GM19351 (cell line): ENCODE measurements at regions not wholly inside any gene's neighbourhood (a gene's known extent, or its start where the extent isn't known, plus 50 kb on each side); places are given as distances from the start of the nearest gene placed in this dataset.

Experiments used
- ATAC-seq: cut with Tn5 transposase; IDR thresholded peaks from one replicate; pipeline ENCODE4 v1.9.1; 2021; ENCODE audit warnings: mild to moderate bottlenecking, moderate library complexity; ENCODE audit not compliant: unreplicated experiment

GRCh38 chr12:114981036-114981435 is 297.1 kb upstream of the TBX3 start:
- ATAC-seq: no peak

GRCh38 chr12:114976959-114977358 is 293.0 kb upstream of the TBX3 start:
- no peak for ATAC-seq

GRCh38 chr12:114976372-114976771 is 292.4 kb upstream of the TBX3 start:
- no peak for ATAC-seq

GRCh38 chr12:114975640-114976310 is 291.8 kb upstream of the TBX3 start:
- no peak for ATAC-seq

GRCh38 chr12:114974826-114975639 is 291.1 kb upstream of the TBX3 start:
- ATAC-seq: no peak

GRCh38 chr12:114974333-114974732 is 290.4 kb upstream of the TBX3 start:
- no peak for ATAC-seq

- ATAC-seq: no peak
Observed at GRCh38 chr12:114968727-114969126, 284.8 kb upstream of the TBX3 start.

GRCh38 chr12:114967151-114967550 is 283.2 kb upstream of the TBX3 start:
- no peak for ATAC-seq

- ATAC-seq: no peak
Observed at GRCh38 chr12:114964841-114965240, 280.9 kb upstream of the TBX3 start.

- ATAC-seq: no peak
Observed at GRCh38 chr12:114963846-114964245, 279.9 kb upstream of the TBX3 start.

- ATAC-seq: no peak
Observed at GRCh38 chr12:114961491-114961890, 277.5 kb upstream of the TBX3 start.

- no peak for ATAC-seq
Observed at GRCh38 chr12:114958538-114958937, 274.6 kb upstream of the TBX3 start.

- ATAC-seq: no peak
Observed at GRCh38 chr12:114957225-114957624, 273.2 kb upstream of the TBX3 start.

- ATAC-seq: no peak
Observed at GRCh38 chr12:114955414-114956014, 271.5 kb upstream of the TBX3 start.

GRCh38 chr12:114954511-114955055 is 270.6 kb upstream of the TBX3 start:
- no peak for ATAC-seq

GRCh38 chr12:114952573-114953271 is 268.7 kb upstream of the TBX3 start:
- ATAC-seq: no peak

GRCh38 chr12:114949058-114949820 is 265.3 kb upstream of the TBX3 start:
- ATAC-seq: no peak

GRCh38 chr12:114945351-114945750 is 261.4 kb upstream of the TBX3 start:
- ATAC-seq: no peak

GRCh38 chr12:114944736-114945135 is 260.8 kb upstream of the TBX3 start:
- ATAC-seq: no peak

- ATAC-seq: no peak
Observed at GRCh38 chr12:114943601-114944000, 259.6 kb upstream of the TBX3 start.
